AML-193 (cell line): ENCODE measurements at regions not wholly inside any gene's neighbourhood (a gene's known extent, or its start where the extent isn't known, plus 50 kb on each side); places are given as distances from the start of the nearest gene placed in this dataset.

ENCODE experiments used
- DNase-seq, 2 experiments: peaks; one replicate each; lab custom pipeline; 2025; lab: John Stamatoyannopoulos, UW

DNA sequence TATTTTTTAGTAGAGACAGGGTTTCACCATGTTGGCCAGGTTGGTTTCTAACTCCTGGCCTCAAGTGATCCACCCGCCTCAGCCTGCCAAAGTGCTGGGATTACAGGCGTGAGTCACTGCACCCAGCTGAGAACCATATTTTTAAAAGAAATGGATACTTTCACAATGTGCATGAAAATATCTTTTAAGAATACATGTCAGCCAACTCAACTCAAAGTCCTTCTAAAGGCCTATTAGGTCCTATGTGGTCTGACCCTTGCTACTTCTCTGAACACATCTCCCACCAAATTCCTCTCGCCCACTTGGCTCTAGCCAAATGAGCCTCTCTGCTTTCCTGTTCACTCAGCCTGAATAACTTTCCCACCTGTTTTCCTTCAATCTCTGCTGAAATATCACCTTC lies 119.6 kb downstream of the MTX2 start:
- no peak for DNase-seq

DNA sequence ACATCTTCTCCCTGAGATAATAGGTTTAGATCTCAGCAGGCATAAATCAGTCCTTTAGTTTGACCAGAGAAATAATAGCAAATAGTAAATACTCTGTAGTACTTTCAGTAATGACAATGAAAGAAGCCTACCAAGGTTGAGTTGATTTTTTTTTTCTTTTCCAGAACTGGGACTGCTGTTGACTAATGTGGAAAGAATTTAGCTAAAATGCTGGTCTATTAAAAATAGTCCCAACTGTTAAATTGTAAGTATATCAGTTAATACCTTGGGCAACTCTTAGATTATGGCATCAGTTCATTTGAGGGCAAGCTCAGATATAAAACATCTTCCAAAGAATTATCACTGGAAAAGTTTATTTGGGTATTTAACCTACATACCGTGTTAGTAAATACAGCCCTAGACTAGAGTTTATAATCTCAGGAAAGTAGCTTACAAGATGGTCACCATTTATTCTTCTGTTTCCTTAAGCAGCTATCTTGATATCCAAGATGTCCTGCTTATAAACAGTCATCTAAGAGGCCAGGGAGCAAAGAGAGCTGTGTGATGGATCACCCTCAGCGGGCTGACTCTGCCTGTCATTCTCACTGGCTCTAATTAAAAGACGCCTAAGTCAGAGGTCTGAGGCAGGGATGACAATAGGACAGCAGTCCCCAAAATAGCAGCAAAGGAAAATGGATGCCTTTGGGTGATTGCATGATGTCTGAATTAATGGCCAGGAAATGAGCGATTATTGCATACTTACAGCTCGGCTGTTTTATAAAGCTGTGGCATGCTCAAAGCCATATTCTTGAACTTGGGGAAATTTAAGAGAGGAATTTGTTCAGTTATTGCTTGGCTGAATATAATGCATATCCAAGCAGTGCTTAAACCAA lies 121.3 kb downstream of the MTX2 start:
- DNase-seq = no peak

DNA sequence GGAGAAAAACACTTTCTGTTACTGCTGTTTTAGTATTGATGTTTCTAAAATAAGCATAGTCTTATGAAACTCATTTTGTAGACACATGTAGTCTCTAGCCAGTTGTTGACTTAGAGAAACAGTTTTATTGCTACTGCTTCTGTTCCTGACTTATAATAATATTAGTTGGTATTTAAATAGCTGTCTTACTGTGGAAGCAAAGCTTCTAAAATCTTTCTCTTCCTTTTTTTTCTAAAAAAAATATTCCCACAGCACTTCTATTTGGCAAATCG lies 121.8 kb downstream of the MTX2 start:
- no peak for DNase-seq

DNA sequence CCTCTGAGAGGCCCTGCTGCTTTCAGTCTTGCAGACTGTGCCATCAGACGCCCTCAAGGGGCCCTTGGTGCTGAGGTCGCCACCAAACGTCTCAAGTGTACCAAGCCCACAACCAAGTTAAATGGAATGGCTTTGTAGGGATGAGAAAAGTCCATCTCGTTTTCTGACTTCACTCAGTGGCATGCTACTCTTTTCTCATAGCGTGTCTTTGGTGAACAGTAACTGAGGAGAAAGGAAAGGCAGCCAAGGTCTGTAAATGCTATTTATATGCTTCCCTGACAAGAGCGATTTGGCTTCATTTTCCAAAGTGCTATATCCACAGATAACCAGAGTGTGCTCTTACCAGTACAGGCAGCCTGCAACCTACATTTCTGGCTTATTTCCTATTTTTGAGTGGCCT lies 123.0 kb downstream of the MTX2 start:
- no peak for DNase-seq

DNA sequence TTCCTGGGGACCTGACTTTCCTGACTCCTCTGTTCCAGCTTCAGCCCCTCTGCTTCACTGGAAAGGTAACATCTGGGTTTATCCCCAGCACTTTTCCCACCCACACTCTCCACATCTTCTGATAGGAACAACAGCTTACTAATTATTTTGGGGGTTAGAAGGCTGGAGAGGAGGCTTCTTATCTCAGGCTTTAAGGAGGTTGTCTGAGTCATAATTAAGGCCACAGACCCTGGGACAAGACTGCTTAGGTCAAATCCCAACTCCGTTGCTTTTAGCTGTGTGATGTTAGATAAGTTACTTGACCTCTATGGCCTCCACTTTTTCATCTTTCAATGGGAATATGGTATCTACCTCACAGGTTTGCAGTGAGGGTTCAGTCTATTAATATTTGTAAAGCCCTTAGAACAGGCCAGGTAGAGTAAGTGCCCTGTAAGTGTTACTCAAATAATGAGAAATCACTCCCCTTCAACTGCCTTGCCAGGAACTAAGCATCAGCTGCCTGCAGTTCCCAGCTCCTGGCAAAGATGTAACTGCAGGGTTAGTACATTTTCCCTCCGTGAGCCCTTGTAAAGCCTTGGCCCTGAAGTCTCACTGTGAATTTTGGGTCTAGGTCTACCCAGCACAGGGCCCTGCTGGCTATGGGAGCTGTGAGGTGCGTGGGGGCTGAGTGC lies 123.6 kb downstream of the MTX2 start:
- DNase-seq = no peak

DNA sequence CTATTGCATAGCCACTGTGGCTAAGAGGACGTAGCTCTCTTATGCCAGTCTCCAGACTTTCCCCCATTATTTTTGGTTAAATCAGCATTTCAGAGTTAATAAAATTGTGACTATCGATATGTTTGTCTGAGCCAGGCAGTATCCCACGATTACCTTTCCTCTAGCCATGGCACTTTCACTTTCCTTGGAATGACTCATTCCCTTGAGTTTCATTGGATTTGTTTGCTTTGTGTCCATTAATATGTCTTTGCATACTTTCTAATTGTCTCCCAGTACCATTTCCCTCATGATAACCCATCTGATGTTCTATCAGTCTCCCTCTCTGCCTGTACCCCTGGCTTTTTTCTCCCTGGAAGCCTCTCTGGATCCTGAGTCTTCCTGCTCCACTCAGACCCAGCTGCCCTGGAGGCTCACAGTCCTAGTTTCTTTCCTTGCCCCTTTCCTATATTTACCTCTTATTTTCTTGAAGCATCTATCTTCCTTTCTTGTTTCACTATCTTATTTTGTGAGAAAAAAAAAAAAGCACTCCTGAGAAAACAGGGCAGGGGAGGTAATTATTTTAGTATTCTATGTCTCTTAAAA lies 126.1 kb downstream of the MTX2 start:
- no peak for DNase-seq

DNA sequence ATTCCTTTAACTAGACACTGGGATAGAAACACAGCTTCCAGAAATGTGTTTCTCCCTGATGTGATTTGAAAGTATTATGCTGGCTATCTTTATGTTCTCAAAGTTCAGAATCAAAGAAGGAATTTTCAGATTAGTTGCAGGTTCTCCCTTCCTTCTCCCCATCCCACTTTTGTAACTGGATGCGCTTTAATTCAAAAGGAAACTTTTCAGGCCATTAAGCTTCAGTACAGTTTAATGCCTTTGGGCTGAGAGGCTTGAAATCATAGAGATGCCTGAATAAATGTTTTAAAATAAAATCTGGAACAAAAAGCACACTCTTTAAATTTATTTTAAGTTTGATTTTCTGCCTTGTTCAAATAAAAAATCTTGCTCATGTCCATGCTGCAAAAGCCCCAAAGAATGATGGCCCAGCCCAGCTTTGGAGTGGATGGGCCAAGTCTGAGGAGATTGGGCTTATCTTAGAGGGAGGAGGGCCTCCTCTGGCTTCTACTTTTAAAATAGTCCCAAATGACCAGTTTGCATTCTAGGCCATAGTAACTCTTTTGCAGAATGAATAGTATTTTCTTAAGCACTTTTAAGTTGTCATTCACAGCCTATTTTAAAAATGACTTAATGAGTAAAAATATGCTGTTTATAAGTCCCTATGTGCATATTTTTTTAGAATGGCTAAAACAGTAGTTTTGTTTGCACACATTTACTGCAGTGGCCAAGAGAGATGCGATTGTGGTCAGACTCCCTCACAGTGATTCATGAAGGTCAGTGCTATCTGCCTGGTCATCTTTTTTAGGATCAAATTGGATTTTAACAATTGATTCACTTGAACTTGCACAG lies 129.2 kb downstream of the MTX2 start:
- no peak for DNase-seq

DNA sequence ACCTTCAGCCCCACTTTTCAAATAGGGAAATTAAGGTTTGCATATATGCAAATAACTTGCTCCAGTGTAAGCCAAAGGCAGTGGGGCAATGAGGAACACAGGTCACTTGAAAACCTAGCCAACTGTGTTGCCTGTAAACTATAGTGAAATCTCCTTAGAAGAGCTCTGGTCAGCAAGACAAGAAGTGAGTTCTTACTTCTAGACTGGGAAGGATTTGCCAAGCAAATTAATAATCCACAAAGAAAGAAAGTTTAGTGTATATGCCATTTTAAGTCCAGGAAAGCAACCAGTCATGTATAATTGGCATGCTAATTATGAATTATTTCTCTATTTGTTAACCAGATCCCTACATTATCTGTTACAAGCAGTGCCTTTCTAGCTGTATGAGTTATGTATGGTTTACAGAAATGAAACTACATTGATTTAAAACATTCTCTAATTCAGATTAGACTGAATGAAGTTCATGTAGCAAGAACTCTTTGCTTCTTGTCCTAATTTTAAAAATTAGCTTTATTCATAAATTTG lies 129.9 kb downstream of the MTX2 start:
- no peak for DNase-seq

DNA sequence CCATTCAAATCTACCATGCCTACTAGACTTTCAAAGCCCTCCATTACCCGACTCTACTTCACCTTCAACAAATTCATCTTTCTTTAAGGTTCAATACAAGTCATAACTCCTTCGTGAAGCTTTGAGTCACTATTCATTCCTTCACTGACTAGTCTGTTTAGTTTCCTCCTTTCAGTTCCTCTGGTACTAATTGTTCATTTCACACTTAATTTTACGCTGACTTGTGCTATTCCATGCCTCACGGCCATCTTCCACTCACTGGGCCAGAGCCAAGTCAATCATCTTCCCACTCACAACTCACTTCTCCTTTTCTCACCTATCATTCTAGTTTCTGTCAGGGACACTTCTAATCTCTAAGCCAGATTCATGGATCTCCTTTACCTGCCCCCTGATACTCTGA lies 136.2 kb downstream of the MTX2 start:
- no peak for DNase-seq

DNA sequence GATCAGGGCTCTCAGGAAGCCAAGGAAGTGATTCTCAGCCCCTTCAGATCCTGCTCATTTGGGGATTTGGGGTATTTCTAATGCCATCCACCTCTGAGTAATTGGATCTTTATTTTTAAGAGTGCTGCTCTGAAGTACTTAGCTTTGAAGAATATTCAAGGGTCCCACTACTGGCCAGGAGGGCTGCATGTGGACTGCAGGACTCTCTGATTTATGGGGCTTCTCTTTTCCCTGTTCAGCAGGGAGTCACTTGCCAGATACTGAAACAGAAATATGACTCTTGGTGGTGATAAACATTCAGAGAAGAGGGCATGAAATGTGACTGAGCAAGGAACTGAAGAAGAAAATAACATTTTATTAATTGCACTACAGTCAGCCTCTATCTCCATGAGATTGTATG lies 138.5 kb downstream of the MTX2 start:
- no peak for DNase-seq

DNA sequence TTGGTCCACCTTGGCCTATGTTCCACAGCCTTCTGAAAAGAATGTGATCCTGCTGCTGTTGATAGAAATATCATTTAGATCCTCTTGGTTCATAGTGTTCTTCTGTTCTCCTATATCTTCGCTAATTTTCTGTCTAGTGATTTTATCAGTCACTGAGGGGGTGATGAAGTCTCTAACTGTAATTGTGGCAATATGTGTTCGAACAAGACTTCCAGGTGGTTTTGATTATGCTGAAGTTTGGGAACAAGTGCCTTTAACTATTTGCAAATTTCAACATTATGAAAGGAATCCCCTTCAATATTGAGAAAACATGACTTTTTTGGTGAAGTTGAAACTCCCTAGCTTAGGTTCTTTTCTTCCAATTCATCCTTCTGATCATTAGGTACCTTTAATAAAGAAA lies 140.4 kb downstream of the MTX2 start:
- no peak for DNase-seq

DNA sequence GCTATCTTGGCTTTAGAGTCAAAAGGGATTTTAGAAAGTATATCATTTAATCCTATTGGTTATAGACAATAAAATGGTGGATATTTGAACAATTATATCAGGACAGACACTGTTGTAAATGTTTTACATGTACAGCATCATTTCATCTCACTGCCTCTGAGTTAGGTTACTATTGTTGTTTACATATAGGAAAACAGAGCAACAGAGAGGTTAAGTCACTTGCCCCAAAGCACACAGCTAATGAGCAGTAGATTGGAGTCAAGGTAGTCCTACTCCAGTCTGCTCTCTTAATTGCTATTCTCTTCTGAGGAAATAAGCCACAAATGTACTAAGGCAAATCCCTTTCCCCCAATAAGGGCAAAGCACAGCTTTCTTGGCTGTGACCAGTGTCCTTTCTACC lies 142.9 kb downstream of the MTX2 start:
- DNase-seq = no peak

DNA sequence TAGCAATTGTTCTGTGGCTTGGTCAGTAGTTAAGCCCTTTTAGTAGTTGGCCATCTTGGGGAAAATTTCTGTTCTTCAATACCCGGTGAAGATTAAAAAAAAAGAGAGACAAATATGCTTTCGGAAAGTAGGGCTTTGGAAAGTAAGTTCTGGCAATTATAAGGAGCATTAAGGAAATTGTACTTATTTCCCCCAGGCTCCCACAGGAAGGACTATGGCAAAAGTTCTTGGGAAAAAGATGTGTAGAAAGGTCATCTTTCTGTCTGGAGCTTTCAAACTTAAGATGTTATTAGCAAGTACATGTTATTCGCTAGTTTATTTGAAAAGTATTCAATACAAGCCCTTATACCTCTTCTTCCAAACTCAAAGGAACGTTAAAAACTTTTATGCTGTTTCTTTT lies 144.5 kb downstream of the MTX2 start:
- no peak for DNase-seq

DNA sequence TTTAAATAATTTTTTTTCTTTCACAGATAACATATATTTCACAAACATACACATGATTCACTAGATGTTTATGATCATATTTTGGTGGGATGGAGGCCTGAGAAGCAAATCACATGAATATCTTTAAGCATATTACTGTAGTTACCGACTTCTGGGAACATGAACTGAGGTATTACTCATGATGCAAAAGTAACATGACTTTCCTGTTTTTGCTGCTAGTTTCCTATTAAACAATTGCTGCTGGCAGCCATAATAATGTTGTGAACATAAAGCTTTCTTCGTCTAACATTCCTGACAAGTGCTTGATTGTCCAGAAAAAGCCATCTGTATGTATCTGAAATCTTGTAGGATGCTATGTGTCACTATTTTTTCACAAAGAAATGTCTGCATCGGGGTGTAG lies 145.4 kb downstream of the MTX2 start:
- DNase-seq = no peak

DNA sequence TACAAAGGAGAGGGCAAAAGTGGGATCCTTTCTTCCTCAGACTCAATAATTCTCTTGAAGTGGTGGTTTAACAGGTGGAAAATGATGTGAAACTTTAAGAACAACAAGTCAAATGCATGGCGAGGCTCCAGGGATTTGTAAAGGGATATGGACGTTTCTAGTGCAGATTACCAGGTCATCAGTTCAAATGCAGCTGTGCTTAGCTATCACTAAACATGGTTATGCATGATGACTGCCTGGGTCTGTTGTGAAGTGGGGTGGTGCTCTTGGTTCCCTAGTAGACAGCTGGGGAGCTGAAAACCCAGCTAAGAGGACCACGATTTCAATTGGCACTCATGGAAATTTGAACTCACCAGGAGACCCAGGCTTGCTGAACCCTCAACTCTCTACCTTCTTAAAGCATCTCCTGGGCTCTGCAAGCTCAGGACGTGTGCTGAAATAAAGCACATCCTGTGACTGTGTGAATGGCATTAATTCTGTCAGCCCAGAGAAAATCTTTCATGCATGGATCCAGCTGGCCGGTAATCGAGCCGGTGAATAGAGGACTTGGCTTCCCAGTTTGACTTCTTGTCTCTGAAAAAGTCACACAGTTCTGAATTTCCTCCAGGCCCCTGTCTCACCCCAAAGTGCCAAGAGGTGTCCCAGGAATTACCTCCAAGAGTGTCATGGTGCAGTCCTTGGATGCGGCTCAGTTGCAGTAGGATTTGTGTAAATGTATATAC lies 146.1 kb downstream of the MTX2 start:
- DNase-seq = no peak

DNA sequence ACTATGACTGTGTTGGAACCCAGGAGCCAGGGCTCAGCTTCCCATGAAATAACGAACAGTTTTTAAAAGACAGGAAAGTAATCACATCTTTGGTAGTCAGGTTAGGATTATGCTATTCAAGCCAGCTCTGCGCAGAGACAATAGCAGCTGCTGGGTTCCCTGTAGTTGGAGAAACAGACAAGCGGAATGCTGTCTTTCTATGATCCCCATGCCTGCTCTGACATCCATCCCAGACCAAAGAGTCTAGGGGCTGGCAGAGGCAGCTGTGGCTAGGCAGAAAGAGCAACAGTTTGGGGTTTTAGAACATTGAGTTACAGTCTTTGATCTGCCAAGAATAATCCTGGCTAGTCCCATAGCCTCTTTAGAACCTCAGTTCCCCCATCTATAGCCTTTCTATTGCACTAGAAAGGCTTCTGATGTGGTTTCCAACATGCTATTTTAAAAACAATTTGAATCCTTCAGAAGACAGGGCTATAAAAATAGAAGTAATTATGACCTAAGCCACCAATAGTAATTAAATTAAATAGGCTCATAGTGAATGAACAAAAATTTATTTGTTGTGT lies 146.8 kb downstream of the MTX2 start:
- no peak for DNase-seq

DNA sequence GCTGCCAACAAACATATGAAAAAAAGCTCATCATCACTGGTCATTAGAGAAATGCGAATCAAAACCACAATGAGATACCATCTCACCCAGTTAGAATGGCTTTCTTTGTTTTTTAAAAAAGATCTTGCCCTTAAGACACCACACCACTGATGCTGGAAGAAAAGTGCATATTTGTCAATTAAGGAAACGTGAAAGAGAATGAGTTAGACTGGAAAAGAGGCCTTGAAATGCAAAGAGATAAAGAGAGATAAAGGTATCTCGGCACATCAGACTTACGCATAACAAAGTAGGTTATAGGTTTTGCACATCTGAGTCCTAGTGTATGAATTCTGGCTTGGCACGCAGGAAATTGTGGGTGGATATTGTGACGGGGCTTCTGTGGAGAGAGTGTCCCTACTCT lies 149.5 kb downstream of the MTX2 start:
- DNase-seq = no peak

DNA sequence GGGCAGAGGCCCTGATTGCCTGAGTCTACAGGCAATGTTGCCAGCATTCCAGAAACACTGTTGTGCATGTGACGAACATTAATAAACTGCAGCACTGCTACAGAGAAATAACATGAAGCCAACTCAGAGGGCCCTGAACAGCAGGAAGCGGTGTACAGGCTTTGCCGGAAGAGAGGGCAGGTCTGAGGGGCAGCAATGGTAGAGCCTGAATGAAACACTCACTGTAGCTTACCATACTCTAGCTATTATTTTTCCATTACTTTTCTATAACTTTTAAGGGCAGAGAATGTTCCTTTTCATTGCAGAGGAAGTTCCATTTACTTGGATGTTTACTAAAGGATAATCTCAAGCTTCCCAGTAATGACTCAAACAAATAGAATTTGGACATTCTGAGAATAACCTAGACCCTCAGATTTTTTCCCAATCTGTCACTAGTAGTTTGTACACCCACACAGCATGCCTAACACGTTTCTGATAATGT lies 150.4 kb downstream of the MTX2 start:
- no peak for DNase-seq

DNA sequence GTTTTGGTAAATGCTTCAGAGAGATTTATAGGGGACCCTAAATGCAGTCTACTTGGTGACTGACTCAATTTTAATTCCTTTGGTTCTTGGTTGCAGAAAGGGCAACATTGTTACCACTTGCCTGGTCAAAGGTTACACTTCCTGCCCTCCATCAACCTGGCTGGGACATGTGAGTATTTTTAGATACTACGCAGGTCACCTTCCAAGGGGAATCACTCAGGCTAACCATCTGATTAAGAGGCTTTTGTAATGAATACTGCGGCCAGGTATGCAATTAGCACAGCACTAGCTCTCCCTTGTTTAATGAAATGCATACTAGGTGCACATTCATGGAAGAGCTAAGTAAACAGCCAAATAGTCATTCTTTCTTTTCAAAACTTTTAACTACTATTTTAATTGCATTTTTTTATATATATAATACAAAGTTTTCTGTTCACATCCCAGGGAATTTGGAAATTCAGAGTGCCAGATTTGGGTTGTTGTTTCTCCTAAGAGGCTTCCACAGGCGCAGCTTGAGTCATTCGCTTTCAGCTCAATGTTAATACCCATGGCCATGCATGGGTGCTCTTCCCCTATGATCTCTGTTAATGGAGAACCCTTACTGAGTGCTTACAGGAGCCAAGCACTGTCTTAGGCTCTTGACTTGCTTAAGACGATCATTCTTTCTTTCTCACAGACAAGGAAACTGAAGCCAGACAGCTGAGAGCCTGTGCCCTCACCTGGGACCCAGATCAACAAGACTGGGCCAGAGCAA lies 152.2 kb downstream of the MTX2 start:
- no peak for DNase-seq

DNA sequence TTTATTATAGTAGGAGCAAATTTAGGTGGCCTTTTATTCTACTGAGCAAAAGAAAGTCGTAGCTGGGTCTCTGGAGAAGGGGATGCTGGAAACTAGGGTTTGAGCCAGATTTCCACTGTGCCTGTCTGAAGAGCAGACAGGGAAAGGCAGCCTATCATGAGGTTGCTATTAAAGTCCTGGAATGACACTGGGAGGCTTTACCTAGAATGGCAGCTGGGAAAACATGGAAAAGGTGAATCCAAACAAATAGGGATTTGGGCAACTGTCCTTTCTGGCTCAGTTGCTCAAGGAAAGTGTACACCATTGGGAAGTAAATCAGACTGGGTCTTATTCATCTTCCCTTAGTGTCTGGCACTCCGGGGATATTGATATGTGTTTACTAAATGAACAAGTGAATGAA lies 154.6 kb downstream of the MTX2 start:
- DNase-seq = no peak

DNA sequence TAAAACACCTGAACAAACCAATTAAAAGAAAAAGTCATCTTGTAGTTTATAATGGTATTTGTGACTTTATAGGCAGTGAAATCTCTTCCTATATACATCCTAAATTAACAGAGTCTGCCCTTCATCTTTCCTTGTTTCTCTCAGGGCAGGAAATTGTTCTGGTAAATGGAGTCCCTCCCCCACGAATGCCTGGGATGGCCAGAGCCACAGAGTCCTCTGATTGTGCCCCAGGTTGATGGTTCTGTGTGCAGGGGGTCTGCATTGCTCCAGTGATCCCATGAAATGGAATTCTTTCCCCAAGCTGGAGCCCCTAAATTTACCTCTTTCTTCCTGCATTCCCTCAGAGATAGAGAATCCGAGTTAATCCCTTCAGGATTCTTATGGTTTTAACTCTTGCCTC lies 155.5 kb downstream of the MTX2 start:
- DNase-seq = no peak
